NB4 (cell line): ENCODE measurements at regions not wholly inside any gene's neighbourhood (a gene's known extent, or its start where the extent isn't known, plus 50 kb on each side); places are given as distances from the start of the nearest gene placed in this dataset.

Source experiments
- CTCF ChIP-seq: IDR thresholded peaks from one replicate; pipeline ENCODE4 v1.5.1; 2012; ENCODE audit warnings: low read depth, low read length
- MYC ChIP-seq: IDR thresholded peaks from 2 replicates; pipeline ENCODE4 v1.6.1; 2011; ENCODE audit warnings: low read depth, low read length
- POLR2A ChIP-seq: IDR thresholded peaks from 2 replicates; pipeline ENCODE4 v1.6.1; 2011; ENCODE audit warnings: mild to moderate bottlenecking; ENCODE audit not compliant: insufficient read length; ENCODE audit errors: extremely low read depth
- TF ChIP-seq, protein P1 (sequence below): IDR thresholded peaks from 2 replicates; pipeline ENCODE4 v1.6.1; 2011; ENCODE audit warnings: low read depth, low read length

- no peak for TF ChIP-seq CTCF
- TF ChIP-seq POLR2A, result no peak
- no peak for TF ChIP-seq MYC
- TF ChIP-seq, protein P1, sequence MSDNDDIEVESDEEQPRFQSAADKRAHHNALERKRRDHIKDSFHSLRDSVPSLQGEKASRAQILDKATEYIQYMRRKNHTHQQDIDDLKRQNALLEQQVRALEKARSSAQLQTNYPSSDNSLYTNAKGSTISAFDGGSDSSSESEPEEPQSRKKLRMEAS, result no peak
Measured at GRCh38 chr7:83882551-83882950, 233.6 kb upstream of the SEMA3E start.
